ENCODE measurements at regions not wholly inside any gene's neighbourhood (a gene's known extent, or its start where the extent isn't known, plus 50 kb on each side); places are given as distances from the start of the nearest gene placed in this dataset.

- TF ChIP-seq ZNF670 (tag by site-specific recombination; IDR thresholded peaks at IDR 0.05; ENCODE audit: low read depth) = no peak
- no peak for TF ChIP-seq GFI1B (tag by site-specific recombination; IDR thresholded peaks at IDR 0.05)
Observed at GRCh38 chr5:144015961-144016360, 154.5 kb downstream of the YIPF5 start.
